ENCODE measurements at regions not wholly inside any gene's neighbourhood (a gene's known extent, or its start where the extent isn't known, plus 50 kb on each side); places are given as distances from the start of the nearest gene placed in this dataset.

- TF ChIP-seq MAX (IDR thresholded peaks at IDR 0.05; ENCODE audit: low read depth, low read length) (no peak), CTCF (IDR thresholded peaks at IDR 0.05; ENCODE audit: low read depth, low read length) (no peak), POLR2A (IDR thresholded peaks at IDR 0.05; ENCODE audit: extremely low read depth, insufficient read length) (no peak)
Observed at GRCh38 chr2:65574993-65575392, 142.6 kb upstream of the SPRED2 start.

All from NB4 (cell line).